ENCODE measurements at regions not wholly inside any gene's neighbourhood (a gene's known extent, or its start where the extent isn't known, plus 50 kb on each side); places are given as distances from the start of the nearest gene placed in this dataset.

- WGBS, 2 donors: 76 to 79% methylated on average over 5 of the region's 5 CpGs
- TF ChIP-seq CTCF (IDR thresholded peaks at IDR 0.05): no peak
- Histone ChIP-seq H3K27ac (no peak overlapping the region), H3K27me3 (no peaks in the 10 kb centered on the region), H3K4me1 (no peaks in the 10 kb centered on the region), H3K36me3 (no peaks in the 10 kb centered on the region), H3K4me3 (no peak overlapping the region), H3K9me3 (no peaks in the 10 kb centered on the region)
- intact Hi-C loops (cut with DNase I): loop anchor here in 1 of 10 donors (10.0 kb wide), 1 partner anchor 114 kb away; no protein-coding TSS in a partner anchor
- DNase-seq (no peak), ATAC-seq (no peak)
Observed at GRCh38 chr4:152168987-152169616, 366.8 kb downstream of the FBXW7 start.

GRCh38 chr4:152166567-152166966 lies 369.3 kb downstream of the FBXW7 start:
- ATAC-seq (no peak), DNase-seq (no peak)
- Histone ChIP-seq H3K27me3 (no peaks in the 10 kb centered on the region), H3K27ac (no peak overlapping the region), H3K9me3 (no peaks in the 10 kb centered on the region), H3K36me3 (no peaks in the 10 kb centered on the region), H3K4me1 (peaks cover 5 to 14% (median 12%) of the 10 kb centered on the region in 9 donors), H3K4me3 (no peak overlapping the region)
- WGBS, 2 donors: 26 to 38% methylated on average over 6 of the region's 6 CpGs
- no peak for TF ChIP-seq CTCF (IDR thresholded peaks at IDR 0.05)
- intact Hi-C loops (cut with DNase I): loop anchor here in 1 of 10 donors (10.0 kb wide), 1 partner anchor 112 kb away; no protein-coding TSS in a partner anchor

GRCh38 chr4:152165846-152166245 lies 370.0 kb downstream of the FBXW7 start:
- DNase-seq (no peak), ATAC-seq (no peak)
- Histone ChIP-seq H3K9me3 (no peaks in the 10 kb centered on the region), H3K4me3 (no peak overlapping the region), H3K27me3 (no peaks in the 10 kb centered on the region), H3K27ac (no peak overlapping the region), H3K4me1 (peaks cover 5 to 19% (median 16%) of the 10 kb centered on the region in 9 donors), H3K36me3 (no peaks in the 10 kb centered on the region)
- no peak for TF ChIP-seq CTCF (IDR thresholded peaks at IDR 0.05)
- 89 to 90% methylated on average over 4 of the region's 4 CpGs for WGBS, 2 donors
- intact Hi-C loops (cut with DNase I): loop anchor here in 1 of 10 donors (10.0 kb wide), 1 partner anchor 111 kb away; no protein-coding TSS in a partner anchor

GRCh38 chr4:152165146-152165545 lies 370.7 kb downstream of the FBXW7 start:
- WGBS, 2 donors: 33 to 43% methylated on average over 2 of the region's 2 CpGs
- intact Hi-C loops (cut with DNase I): loop anchor here in 1 of 10 donors (10.0 kb wide), 1 partner anchor 110 kb away; no protein-coding TSS in a partner anchor
- Histone ChIP-seq H3K4me1 (peaks cover 5 to 19% (median 16%) of the 10 kb centered on the region in 9 donors), H3K27ac (no peak overlapping the region), H3K4me3 (no peak overlapping the region), H3K9me3 (no peaks in the 10 kb centered on the region), H3K27me3 (no peaks in the 10 kb centered on the region), H3K36me3 (no peaks in the 10 kb centered on the region)
- ATAC-seq (peak in 2 of 8 donors; percentile 21 to 55), DNase-seq (no peak)
- no peak for TF ChIP-seq CTCF (IDR thresholded peaks at IDR 0.05)

Data from heart right ventricle (tissue), 16 donors.